ENCODE measurements at regions not wholly inside any gene's neighbourhood (a gene's known extent, or its start where the extent isn't known, plus 50 kb on each side); places are given as distances from the start of the nearest gene placed in this dataset.

DNA sequence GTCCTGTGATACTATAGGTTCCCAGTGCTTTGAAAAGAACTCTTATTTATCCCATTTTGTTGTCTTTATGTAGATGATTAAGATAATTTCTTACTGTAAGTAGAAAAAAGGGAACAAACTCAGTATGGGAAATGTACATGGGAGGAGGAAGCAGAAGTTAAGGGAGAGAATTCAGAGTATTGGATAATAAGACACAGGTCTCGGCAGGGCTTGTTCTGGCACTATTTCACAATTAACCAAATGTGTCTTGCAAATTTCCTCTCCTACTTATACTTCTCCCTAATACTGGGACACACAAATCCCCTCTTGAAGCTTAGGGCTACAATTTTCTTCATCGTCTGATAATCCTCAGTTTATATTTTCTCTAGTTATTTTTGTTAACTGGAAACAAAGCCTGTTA, 744.0 kb downstream of the ADCYAP1 start:
- CTCF ChIA-PET: interaction anchor here (0.6 kb wide), 1 partner anchor 26 kb away, joined by 3 read pairs; no protein-coding TSS in a partner anchor

DNA sequence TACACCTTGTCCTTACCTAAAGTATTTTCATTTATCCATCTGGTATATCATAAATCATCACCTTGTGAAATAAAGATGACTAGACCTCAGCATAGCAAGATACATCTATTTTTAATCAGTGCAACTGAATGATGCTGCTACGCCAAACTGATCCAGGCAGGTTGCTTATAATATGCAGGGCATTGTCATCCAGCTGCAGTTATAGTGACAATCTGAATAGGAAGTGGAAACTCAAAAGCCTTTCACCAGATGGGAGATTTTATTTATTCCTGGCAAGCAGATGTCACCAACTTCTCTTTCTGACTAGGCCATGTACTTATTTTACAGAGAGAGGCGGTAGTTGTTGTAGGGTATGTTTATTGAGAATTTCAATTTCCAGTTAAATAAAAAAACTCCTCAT, 747.3 kb downstream of the ADCYAP1 start:
- CTCF ChIA-PET: no interaction called here
- no peak for DNase-seq (ENCODE audit: low read depth)
- no peaks in the 10 kb centered on the region for H3K27me3 ChIP-seq (ENCODE audit: control insufficient read depth, insufficient read depth, low read length)
- POLR2A ChIA-PET: no interaction called here
- TF ChIP-seq, protein P1, sequence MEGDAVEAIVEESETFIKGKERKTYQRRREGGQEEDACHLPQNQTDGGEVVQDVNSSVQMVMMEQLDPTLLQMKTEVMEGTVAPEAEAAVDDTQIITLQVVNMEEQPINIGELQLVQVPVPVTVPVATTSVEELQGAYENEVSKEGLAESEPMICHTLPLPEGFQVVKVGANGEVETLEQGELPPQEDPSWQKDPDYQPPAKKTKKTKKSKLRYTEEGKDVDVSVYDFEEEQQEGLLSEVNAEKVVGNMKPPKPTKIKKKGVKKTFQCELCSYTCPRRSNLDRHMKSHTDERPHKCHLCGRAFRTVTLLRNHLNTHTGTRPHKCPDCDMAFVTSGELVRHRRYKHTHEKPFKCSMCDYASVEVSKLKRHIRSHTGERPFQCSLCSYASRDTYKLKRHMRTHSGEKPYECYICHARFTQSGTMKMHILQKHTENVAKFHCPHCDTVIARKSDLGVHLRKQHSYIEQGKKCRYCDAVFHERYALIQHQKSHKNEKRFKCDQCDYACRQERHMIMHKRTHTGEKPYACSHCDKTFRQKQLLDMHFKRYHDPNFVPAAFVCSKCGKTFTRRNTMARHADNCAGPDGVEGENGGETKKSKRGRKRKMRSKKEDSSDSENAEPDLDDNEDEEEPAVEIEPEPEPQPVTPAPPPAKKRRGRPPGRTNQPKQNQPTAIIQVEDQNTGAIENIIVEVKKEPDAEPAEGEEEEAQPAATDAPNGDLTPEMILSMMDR (IDR thresholded peaks at IDR 0.05; ENCODE audit: insufficient read depth, low read depth, low read length): no peak
- no peaks in the 10 kb centered on the region for H3K36me3 ChIP-seq (ENCODE audit: control insufficient read depth, insufficient read depth, low read length)
- no peak overlapping the region for H3K4me3 ChIP-seq (ENCODE audit: low read depth, low read length)

More for the DNA sequence above, 744.0 kb downstream of the ADCYAP1 start:
- no peaks in the 10 kb centered on the region for H3K36me3 ChIP-seq (ENCODE audit: control insufficient read depth, insufficient read depth, low read length)
- TF ChIP-seq, protein P1 (IDR thresholded peaks at IDR 0.05; ENCODE audit: insufficient read depth, low read depth, low read length): no peak
- DNase-seq (ENCODE audit: low read depth): no peak
- H3K27me3 ChIP-seq (ENCODE audit: control insufficient read depth, insufficient read depth, low read length): no peaks in the 10 kb centered on the region
- POLR2A ChIA-PET: no interaction called here
- no peak overlapping the region for H3K4me3 ChIP-seq (ENCODE audit: low read depth, low read length)

DNA sequence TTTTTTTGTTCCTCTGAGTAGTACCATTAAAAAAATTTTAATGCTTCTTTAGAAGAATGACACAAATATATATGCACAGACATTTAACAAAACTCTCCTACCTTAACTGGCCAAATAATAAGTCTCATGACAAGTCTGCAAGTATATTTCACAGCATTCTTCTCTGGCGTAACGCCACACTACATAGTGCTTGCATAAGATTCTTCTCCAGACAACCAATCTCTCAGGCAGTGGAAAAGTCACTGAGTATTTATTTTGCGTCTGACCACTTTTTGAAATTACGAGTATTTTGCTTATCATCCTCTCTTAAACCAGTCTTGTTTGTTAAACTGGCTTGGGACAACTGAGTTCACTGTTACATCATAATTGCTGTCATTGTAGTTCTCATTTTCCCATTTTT, 749.2 kb downstream of the ADCYAP1 start:
- no peaks in the 10 kb centered on the region for H3K27me3 ChIP-seq (ENCODE audit: control insufficient read depth, insufficient read depth, low read length)
- ChIA-PET POLR2A (no interaction called here), CTCF (no interaction called here)
- TF ChIP-seq, protein P1 (IDR thresholded peaks at IDR 0.05; ENCODE audit: insufficient read depth, low read depth, low read length): no peak
- DNase-seq (ENCODE audit: low read depth): no peak
- H3K4me3 ChIP-seq (ENCODE audit: low read depth, low read length): no peak overlapping the region
- no peaks in the 10 kb centered on the region for H3K36me3 ChIP-seq (ENCODE audit: control insufficient read depth, insufficient read depth, low read length)

DNA sequence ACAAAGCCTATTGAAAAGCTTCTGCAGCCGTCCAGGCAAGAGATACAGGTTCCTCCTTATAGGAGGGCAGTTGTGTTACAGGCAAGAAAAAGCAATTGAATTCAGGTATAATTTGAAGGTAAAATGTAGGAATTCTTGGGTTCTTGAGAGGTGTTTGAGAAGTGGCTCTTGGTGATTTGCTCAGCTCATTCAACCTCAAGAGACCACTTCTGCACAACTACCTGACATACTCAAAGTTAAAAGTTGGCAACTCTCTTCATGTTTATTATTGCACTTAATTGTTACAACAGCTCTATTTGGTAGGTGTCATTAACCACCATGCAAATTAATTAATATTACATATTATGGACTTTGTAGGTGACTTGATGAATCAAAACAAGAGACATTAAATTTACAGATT, 753.2 kb downstream of the ADCYAP1 start:
- TF ChIP-seq, protein P1 (IDR thresholded peaks at IDR 0.05; ENCODE audit: insufficient read depth, low read depth, low read length): no peak
- Histone ChIP-seq H3K4me3 (ENCODE audit: low read depth, low read length) (no peak overlapping the region), H3K36me3 (ENCODE audit: control insufficient read depth, insufficient read depth, low read length) (no peaks in the 10 kb centered on the region), H3K27me3 (ENCODE audit: control insufficient read depth, insufficient read depth, low read length) (no peaks in the 10 kb centered on the region)
- POLR2A ChIA-PET: no interaction called here
- no peak for DNase-seq (ENCODE audit: low read depth)
- CTCF ChIA-PET: interaction anchor here (0.6 kb wide), 1 partner anchor 532 kb away, joined by 3 read pairs; no protein-coding TSS in a partner anchor

DNA sequence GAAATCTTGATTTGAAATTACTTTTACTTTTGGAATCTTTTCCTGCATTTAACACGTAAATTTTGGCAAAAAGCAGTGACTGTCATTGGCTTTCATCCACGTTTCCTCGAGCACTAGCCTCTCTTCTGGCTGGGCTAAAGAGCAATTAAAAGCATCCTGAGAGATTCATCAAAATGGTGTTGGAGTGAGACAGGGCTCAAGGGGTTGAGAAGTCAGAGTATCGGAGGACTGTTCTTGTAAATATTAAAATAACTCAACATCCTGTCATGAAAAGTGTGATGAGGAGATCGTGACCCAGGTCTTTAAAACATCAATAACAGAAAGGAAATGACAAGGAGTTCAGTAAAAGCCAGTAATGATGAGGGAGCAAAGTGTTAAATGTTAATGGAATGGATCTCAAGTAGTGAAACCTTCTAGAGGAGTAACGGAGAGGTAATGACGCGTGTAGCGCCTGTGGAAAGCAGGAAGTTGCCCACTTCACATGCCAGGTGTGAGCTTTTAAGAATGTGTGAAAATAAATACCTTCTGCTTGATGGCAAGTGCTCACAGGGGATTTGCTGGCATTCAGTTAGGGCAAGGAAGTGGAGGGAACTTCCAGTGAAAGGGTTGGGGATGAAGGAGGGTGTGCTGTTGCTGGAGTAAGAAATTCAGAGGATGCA, 754.4 kb downstream of the ADCYAP1 start:
- Histone ChIP-seq H3K4me3 (ENCODE audit: low read depth, low read length) (no peak overlapping the region), H3K27me3 (ENCODE audit: control insufficient read depth, insufficient read depth, low read length) (no peaks in the 10 kb centered on the region), H3K36me3 (ENCODE audit: control insufficient read depth, insufficient read depth, low read length) (no peaks in the 10 kb centered on the region)
- TF ChIP-seq, protein P1 (IDR thresholded peaks at IDR 0.05; ENCODE audit: insufficient read depth, low read depth, low read length): no peak
- POLR2A ChIA-PET: no interaction called here
- CTCF ChIA-PET: no interaction called here
- DNase-seq (ENCODE audit: low read depth): no peak

All from BJ (cell line).